WTC11 (cell line): ENCODE measurements at regions not wholly inside any gene's neighbourhood (a gene's known extent, or its start where the extent isn't known, plus 50 kb on each side); places are given as distances from the start of the nearest gene placed in this dataset.

ENCODE experiments used
- ATAC-seq: fragments of 200-7000 bp; cut with Tn5 transposase; 2 replicates; pipeline ENCODE4 v1.10.0; 2021; ENCODE audit warnings: mild to moderate bottlenecking, moderate library complexity
- CTCF ChIA-PET: fragments of 300-600 bp; sonication (Branson Sonifier 250); formaldehyde crosslinking; loops from one replicate; lab custom pipeline; 2021; ENCODE audit warnings: antibody characterized with exemption; lab: Charles Lee
- POLR2A ChIA-PET: fragments of 350-600 bp; sonication (Branson Sonifier 250); formaldehyde crosslinking; loops from one replicate; lab custom pipeline; 2021; ENCODE audit warnings: antibody characterized with exemption; lab: Charles Lee
- DNase-seq: peaks from one replicate; pipeline ENCODE4 v3.0.0; 2021; ENCODE audit warnings: low spot score
- H3K27ac Mint-ChIP-seq: 2 replicates; pipeline ENCODE4 v1.8.0; 2021; ENCODE audit warnings: mixed read lengths
- H3K27me3 Mint-ChIP-seq: 2 replicates; pipeline ENCODE4 v1.8.0; 2021; ENCODE audit warnings: low read depth, mild to moderate bottlenecking, moderate library complexity, mixed read lengths
- H3K36me3 Mint-ChIP-seq: 2 replicates; pipeline ENCODE4 v1.8.0; 2021; ENCODE audit warnings: mixed read lengths
- H3K4me1 Mint-ChIP-seq: 2 replicates; pipeline ENCODE4 v1.8.0; 2022; ENCODE audit warnings: mixed read lengths
- H3K4me3 Mint-ChIP-seq: 2 replicates; pipeline ENCODE4 v1.8.0; 2021; ENCODE audit warnings: mild to moderate bottlenecking, moderate library complexity, mixed read lengths
- H3K9me3 Mint-ChIP-seq: 2 replicates; pipeline ENCODE4 v1.8.0; 2021; ENCODE audit warnings: mixed read lengths
- CBFB ChIP-seq: sonication (generic); formaldehyde crosslinking; IDR thresholded peaks from 2 replicates; pipeline ENCODE4 v1.8.1; 2022; ENCODE audit warnings: mild to moderate bottlenecking, low read depth, missing genetic modification reagents
- CDX4 ChIP-seq: fragments of 250-450 bp; sonication (Bioruptor Pico); IDR thresholded peaks from 2 replicates; pipeline ENCODE4 v1.9.0; 2021; ENCODE audit warnings: moderate library complexity, mild to moderate bottlenecking, inconsistent platforms, borderline replicate concordance
- CREB1 ChIP-seq: sonication (generic); formaldehyde crosslinking; IDR thresholded peaks from 2 replicates; pipeline ENCODE4 v1.8.0; 2023; ENCODE audit warnings: mild to moderate bottlenecking, missing genetic modification reagents
- EMX1 ChIP-seq: fragments of 250-450 bp; sonication (Bioruptor Pico); IDR thresholded peaks from 2 replicates; pipeline ENCODE4 v1.8.0; 2021; ENCODE audit warnings: mild to moderate bottlenecking
- FOXP1 ChIP-seq: sonication (generic); formaldehyde crosslinking; IDR thresholded peaks from 2 replicates; pipeline ENCODE4 v1.8.0; 2022; ENCODE audit warnings: missing genetic modification reagents, mild to moderate bottlenecking, moderate library complexity, borderline replicate concordance
- GRHL2 ChIP-seq: fragments of 250-450 bp; sonication (Bioruptor Pico); IDR thresholded peaks from 2 replicates; pipeline ENCODE4 v1.8.0; 2022; ENCODE audit warnings: mild to moderate bottlenecking, moderate library complexity; ENCODE audit not compliant: insufficient replicate concordance, severe bottlenecking
- KAT7 ChIP-seq: sonication (generic); formaldehyde crosslinking; IDR thresholded peaks from 2 replicates; pipeline ENCODE4 v1.8.1; 2023; ENCODE audit warnings: missing genetic modification reagents, mild to moderate bottlenecking, borderline replicate concordance
- RELA ChIP-seq: sonication (generic); formaldehyde crosslinking; IDR thresholded peaks from 2 replicates; pipeline ENCODE4 v1.8.1; 2022; ENCODE audit warnings: missing genetic modification reagents, mild to moderate bottlenecking, borderline replicate concordance
- SMAD4 ChIP-seq: sonication (generic); formaldehyde crosslinking; IDR thresholded peaks from 2 replicates; pipeline ENCODE4 v1.8.0; 2022; ENCODE audit warnings: mild to moderate bottlenecking, missing genetic modification reagents
- SP1 ChIP-seq: sonication (generic); formaldehyde crosslinking; conservative IDR thresholded peaks from 2 replicates; pipeline ENCODE4 v1.8.1; 2022; ENCODE audit warnings: missing genetic modification reagents
- TEAD1 ChIP-seq: sonication (generic); formaldehyde crosslinking; IDR thresholded peaks from 2 replicates; pipeline ENCODE4 v1.8.0; 2022; ENCODE audit warnings: mild to moderate bottlenecking, missing genetic modification reagents
- TEAD4 ChIP-seq: sonication (generic); formaldehyde crosslinking; IDR thresholded peaks from 2 replicates; pipeline ENCODE4 v1.8.0; 2022; ENCODE audit warnings: mild to moderate bottlenecking, missing genetic modification reagents
- ZNF121 ChIP-seq: sonication (generic); formaldehyde crosslinking; IDR thresholded peaks from 2 replicates; pipeline ENCODE4 v1.8.0; 2023; ENCODE audit warnings: missing genetic modification reagents
- ZNF138 ChIP-seq: sonication (generic); formaldehyde crosslinking; conservative IDR thresholded peaks from 2 replicates; pipeline ENCODE4 v1.8.1; 2022; ENCODE audit warnings: mild to moderate bottlenecking, moderate library complexity, missing genetic modification reagents
- ZNF317 ChIP-seq: sonication (generic); formaldehyde crosslinking; IDR thresholded peaks from 2 replicates; pipeline ENCODE4 v1.8.1; 2023; ENCODE audit warnings: low read depth, mild to moderate bottlenecking, moderate library complexity, missing genetic modification reagents, borderline replicate concordance
- ZNF396 ChIP-seq: fragments of 250-450 bp; sonication (Bioruptor Pico); IDR thresholded peaks from 2 replicates; pipeline ENCODE4 v1.8.0; 2021; ENCODE audit warnings: mild to moderate bottlenecking, moderate library complexity, borderline replicate concordance
- ZNF423 ChIP-seq: fragments of 250-450 bp; sonication (Bioruptor Pico); IDR thresholded peaks from 2 replicates; pipeline ENCODE4 v2.1.2; 2022; ENCODE audit warnings: mild to moderate bottlenecking, moderate library complexity
- ZNF671 ChIP-seq: fragments of 250-450 bp; sonication (Bioruptor Pico); IDR thresholded peaks from 2 replicates; pipeline ENCODE4 v1.8.0; 2021; ENCODE audit warnings: mild to moderate bottlenecking
- TF ChIP-seq, protein P1 (sequence below): sonication (generic); formaldehyde crosslinking; IDR thresholded peaks from 2 replicates; pipeline ENCODE4 v1.8.1; 2023; ENCODE audit warnings: mild to moderate bottlenecking, missing genetic modification reagents, moderate library complexity
- TF ChIP-seq, protein P2 (sequence below): fragments of 250-450 bp; sonication (Bioruptor Pico); IDR thresholded peaks from 2 replicates; pipeline ENCODE4 v1.9.0; 2021; ENCODE audit warnings: mild to moderate bottlenecking, borderline replicate concordance
- TF ChIP-seq, protein P3 (sequence below): sonication (generic); formaldehyde crosslinking; IDR thresholded peaks from 2 replicates; pipeline ENCODE4 v1.8.0; 2022; ENCODE audit warnings: mild to moderate bottlenecking, missing genetic modification reagents
- TF ChIP-seq, protein P4 (sequence below): sonication (generic); formaldehyde crosslinking; IDR thresholded peaks from 2 replicates; pipeline ENCODE4 v1.8.0; 2022; ENCODE audit warnings: mild to moderate bottlenecking, missing genetic modification reagents

DNA sequence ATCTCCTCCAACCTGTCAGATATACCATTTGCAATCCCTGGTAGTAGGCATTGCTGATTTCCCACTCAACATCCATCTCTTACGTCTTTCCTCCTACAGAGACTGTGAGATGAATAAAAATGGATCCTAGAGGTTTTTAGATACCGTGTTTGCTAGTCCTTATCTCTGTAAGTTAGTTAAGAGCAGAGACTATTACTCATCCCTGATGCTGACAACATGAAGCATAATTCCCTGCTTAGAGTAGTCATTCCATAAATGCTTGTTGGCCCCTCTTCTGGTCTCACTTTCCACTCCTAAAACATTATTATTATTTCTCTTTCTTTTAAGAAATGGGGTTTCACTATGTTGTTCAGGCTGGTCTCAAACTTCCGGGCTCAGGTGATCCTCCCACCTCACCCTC, 136.2 kb downstream of the RTP4 start:
- no peaks in the 10 kb centered on the region for H3K27me3 Mint-ChIP-seq
- peaks cover 28% of the 10 kb centered on the region for H3K4me1 Mint-ChIP-seq
- no peak for ATAC-seq
- no peak overlapping the region for H3K4me3 Mint-ChIP-seq
- POLR2A ChIA-PET = no interaction called here
- TF ChIP-seq CREB1 (CRISPR knock-in tag) (no peak), KAT7 (no peak), TEAD4 (no peak), ZNF423 (CRISPR knock-in tag) (no peak), CDX4 (no peak), CBFB (CRISPR knock-in tag) (no peak), ZNF121 (CRISPR knock-in tag) (no peak), RELA (CRISPR knock-in tag) (no peak), TEAD1 (CRISPR knock-in tag) (no peak), SMAD4 (CRISPR knock-in tag) (no peak), GRHL2 (CRISPR knock-in tag) (no peak), ZNF671 (CRISPR knock-in tag) (no peak), ZNF317 (CRISPR knock-in tag) (no peak), ZNF396 (no peak), SP1 (CRISPR knock-in tag) (no peak), FOXP1 (CRISPR knock-in tag) (no peak)
- TF ChIP-seq, protein P1, sequence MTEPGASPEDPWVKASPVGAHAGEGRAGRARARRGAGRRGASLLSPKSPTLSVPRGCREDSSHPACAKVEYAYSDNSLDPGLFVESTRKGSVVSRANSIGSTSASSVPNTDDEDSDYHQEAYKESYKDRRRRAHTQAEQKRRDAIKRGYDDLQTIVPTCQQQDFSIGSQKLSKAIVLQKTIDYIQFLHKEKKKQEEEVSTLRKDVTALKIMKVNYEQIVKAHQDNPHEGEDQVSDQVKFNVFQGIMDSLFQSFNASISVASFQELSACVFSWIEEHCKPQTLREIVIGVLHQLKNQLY (CRISPR knock-in tag) = no peak
- TF ChIP-seq, protein P2, sequence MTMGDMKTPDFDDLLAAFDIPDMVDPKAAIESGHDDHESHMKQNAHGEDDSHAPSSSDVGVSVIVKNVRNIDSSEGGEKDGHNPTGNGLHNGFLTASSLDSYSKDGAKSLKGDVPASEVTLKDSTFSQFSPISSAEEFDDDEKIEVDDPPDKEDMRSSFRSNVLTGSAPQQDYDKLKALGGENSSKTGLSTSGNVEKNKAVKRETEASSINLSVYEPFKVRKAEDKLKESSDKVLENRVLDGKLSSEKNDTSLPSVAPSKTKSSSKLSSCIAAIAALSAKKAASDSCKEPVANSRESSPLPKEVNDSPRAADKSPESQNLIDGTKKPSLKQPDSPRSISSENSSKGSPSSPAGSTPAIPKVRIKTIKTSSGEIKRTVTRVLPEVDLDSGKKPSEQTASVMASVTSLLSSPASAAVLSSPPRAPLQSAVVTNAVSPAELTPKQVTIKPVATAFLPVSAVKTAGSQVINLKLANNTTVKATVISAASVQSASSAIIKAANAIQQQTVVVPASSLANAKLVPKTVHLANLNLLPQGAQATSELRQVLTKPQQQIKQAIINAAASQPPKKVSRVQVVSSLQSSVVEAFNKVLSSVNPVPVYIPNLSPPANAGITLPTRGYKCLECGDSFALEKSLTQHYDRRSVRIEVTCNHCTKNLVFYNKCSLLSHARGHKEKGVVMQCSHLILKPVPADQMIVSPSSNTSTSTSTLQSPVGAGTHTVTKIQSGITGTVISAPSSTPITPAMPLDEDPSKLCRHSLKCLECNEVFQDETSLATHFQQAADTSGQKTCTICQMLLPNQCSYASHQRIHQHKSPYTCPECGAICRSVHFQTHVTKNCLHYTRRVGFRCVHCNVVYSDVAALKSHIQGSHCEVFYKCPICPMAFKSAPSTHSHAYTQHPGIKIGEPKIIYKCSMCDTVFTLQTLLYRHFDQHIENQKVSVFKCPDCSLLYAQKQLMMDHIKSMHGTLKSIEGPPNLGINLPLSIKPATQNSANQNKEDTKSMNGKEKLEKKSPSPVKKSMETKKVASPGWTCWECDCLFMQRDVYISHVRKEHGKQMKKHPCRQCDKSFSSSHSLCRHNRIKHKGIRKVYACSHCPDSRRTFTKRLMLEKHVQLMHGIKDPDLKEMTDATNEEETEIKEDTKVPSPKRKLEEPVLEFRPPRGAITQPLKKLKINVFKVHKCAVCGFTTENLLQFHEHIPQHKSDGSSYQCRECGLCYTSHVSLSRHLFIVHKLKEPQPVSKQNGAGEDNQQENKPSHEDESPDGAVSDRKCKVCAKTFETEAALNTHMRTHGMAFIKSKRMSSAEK (CRISPR knock-in tag) = no peak
- TF ChIP-seq, all 79 proteins: peak for 0
- peaks cover 9% of the 10 kb centered on the region for H3K9me3 Mint-ChIP-seq
- CTCF ChIA-PET = no interaction called here
- H3K36me3 Mint-ChIP-seq = no peaks in the 10 kb centered on the region
- no peak for DNase-seq
- no peak overlapping the region for H3K27ac Mint-ChIP-seq

- H3K27ac Mint-ChIP-seq = no peak overlapping the region
- POLR2A ChIA-PET = no interaction called here
- peaks cover 28% of the 10 kb centered on the region for H3K36me3 Mint-ChIP-seq
These were observed 130.1 kb downstream of the RTP4 start for GRCh38 chr3:187498211-187498724.

More at GRCh38 chr3:187498211-187498724, 130.1 kb downstream of the RTP4 start:
- DNase-seq = no peak
- Mint-ChIP-seq H3K27me3 (no peaks in the 10 kb centered on the region; the same call in 1 of the 2 replicates), H3K4me3 (no peak overlapping the region)
- TF ChIP-seq KAT7 (no peak), EMX1 (CRISPR knock-in tag) (no peak), ZNF138 (no peak)
- TF ChIP-seq, protein P3, sequence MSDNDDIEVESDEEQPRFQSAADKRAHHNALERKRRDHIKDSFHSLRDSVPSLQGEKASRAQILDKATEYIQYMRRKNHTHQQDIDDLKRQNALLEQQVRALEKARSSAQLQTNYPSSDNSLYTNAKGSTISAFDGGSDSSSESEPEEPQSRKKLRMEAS (CRISPR knock-in tag) = no peak
- TF ChIP-seq, protein P4, sequence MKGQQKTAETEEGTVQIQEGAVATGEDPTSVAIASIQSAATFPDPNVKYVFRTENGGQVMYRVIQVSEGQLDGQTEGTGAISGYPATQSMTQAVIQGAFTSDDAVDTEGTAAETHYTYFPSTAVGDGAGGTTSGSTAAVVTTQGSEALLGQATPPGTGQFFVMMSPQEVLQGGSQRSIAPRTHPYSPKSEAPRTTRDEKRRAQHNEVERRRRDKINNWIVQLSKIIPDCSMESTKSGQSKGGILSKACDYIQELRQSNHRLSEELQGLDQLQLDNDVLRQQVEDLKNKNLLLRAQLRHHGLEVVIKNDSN (CRISPR knock-in tag) = no peak
- TF ChIP-seq, all 79 proteins: peak for 0
- Mint-ChIP-seq H3K9me3 (peaks cover 34% of the 10 kb centered on the region), H3K4me1 (no peaks in the 10 kb centered on the region)
- no peak for ATAC-seq
- CTCF ChIA-PET = no interaction called here
